A549 (cell line): ENCODE measurements at regions not wholly inside any gene's neighbourhood (a gene's known extent, or its start where the extent isn't known, plus 50 kb on each side); places are given as distances from the start of the nearest gene placed in this dataset.

Experiments
- CHD2 ChIP-seq: fragments of 150-350 bp; IDR thresholded peaks from 2 replicates; pipeline ENCODE4 v1.6.1; 2014; ENCODE audit warnings: low read length; ENCODE audit not compliant: partially characterized antibody
- JUNB ChIP-seq: fragments of >200 bp; sonication (Bioruptor Twin); formaldehyde crosslinking; IDR thresholded peaks from 2 replicates; pipeline ENCODE4 v1.6.1; 2016

DNA sequence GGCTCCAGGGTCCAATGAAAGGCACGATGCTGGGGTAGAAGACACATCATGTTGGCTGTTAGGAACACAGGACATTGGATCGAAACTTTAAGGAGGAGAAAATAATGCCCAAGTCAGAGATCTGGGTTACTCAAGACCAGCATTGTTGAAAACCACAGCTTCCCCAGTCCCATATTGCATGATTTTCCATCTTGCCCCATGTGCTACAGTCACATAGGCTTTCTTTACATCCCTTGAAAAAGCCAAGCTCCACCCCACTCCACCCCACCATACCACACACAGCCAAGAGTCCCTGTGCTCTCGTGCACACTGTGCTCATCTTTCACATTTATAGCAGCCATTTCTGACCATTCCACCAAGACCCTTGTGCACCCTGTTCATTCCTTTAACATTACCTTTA, 636.2 kb downstream of the DIAPH3 start:
- no peak for TF ChIP-seq CHD2
- TF ChIP-seq JUNB = no peak
